Gastroesophageal sphincter (tissue), 4 donors: ENCODE measurements at regions not wholly inside any gene's neighbourhood (a gene's known extent, or its start where the extent isn't known, plus 50 kb on each side); places are given as distances from the start of the nearest gene placed in this dataset.

Source experiments
- ATAC-seq: fragments of 150-250 bp; one replicate; pipeline ENCODE4 v1.9.1; 2016; ENCODE audit warnings: mild to moderate bottlenecking, moderate library complexity
- H3K27ac ChIP-seq, 4 donors: fragments of 200-600 bp; sonication (generic) in 3 of 4; 1 replicate in 3 of 4; 2 replicates in 1 of 4; pipeline ENCODE4 v1.5.1; 2016 to 2019
- H3K27me3 ChIP-seq: fragments of 200-600 bp; sonication (generic); one replicate; pipeline ENCODE4 v1.5.1; 2019
- H3K36me3 ChIP-seq, 2 donors: fragments of 200-600 bp; sonication (generic); one replicate each; pipeline ENCODE4 v1.5.1; 2019; ENCODE audit warnings: control low read depth in 1 of 2
- H3K4me1 ChIP-seq, 3 donors: fragments of 200-600 bp; sonication (generic); 1 replicate in 2 of 3; 2 replicates in 1 of 3; pipeline ENCODE4 v1.5.1; 2016 to 2019; ENCODE audit warnings: control low read depth in 2 of 3
- H3K4me3 ChIP-seq, 2 donors: fragments of 200-600 bp; sonication (generic); one replicate each; pipeline ENCODE4 v1.5.1; 2019; ENCODE audit warnings: mild to moderate bottlenecking in 1 of 2, moderate library complexity in 1 of 2
- H3K9me3 ChIP-seq, 3 donors: fragments of 200-600 bp; sonication (generic); one replicate each; pipeline ENCODE4 v1.5.1; 2017 to 2019; ENCODE audit warnings: control low read depth in 2 of 3
- EP300 ChIP-seq: sonication (generic); formaldehyde crosslinking; IDR thresholded peaks from one replicate; pipeline ENCODE4 v1.6.1; 2017; ENCODE audit warnings: antibody characterized with exemption, mild to moderate bottlenecking
- POLR2A ChIP-seq, 2 donors: fragments of 450-650 bp; IDR thresholded peaks; one replicate each; pipeline ENCODE4 v1.6.1; 2017; ENCODE audit warnings: antibody characterized with exemption in 2 of 2, mild to moderate bottlenecking in 2 of 2, moderate library complexity in 1 of 2
- POLR2AphosphoS5 ChIP-seq: sonication (generic); formaldehyde crosslinking; IDR thresholded peaks from one replicate; pipeline ENCODE4 v1.6.1; 2017; ENCODE audit warnings: antibody characterized with exemption
- WGBS, 2 donors: methylation state at CpG; one replicate each; pipeline ENCODE4 v1.1.5; 2018; ENCODE audit warnings: low coverage in 1 of 2; 5-methylcytosine and 5-hydroxymethylcytosine counted together
- TF ChIP-seq, protein P1 (sequence below), 4 experiments: fragments of 200-600 bp in 2 of 4; fragments of 450-650 bp in 2 of 4; sonication (generic) in 1 of 4; IDR thresholded peaks; one replicate each; pipeline ENCODE4 v1.5.1; 2017 to 2019; ENCODE audit warnings: antibody characterized with exemption in 4 of 4, mild to moderate bottlenecking in 2 of 4, moderate library complexity in 2 of 4

DNA sequence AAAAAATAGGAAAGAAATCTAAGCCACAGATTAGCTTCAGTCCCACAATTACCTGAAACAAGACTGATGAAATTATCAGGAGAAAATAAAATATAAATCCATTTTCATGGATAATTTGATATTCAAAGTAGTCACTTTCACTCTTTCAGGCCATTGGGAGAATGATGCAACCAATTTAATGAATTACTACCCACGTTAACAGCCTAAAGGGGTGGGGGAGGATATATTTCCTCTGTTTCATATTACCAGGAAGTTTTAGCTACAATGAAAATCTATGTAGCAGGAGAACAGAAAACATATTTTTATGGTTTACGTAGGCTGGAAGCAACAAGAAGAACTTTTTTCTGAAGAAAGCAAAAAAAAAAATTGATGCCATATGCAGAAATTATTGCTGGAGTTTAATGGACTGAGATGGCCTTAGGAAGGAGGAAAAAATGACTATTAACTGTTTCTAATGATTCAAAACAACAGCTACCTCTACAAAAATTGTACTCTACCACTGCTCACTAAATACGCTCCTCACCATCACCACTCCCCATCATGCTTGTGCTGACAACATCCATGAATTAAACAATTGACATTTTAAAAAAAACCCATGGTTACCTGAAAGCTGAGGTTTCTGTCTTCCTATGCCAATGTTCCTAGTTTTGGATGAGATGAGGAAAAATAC is 100.9 kb downstream of the CXXC4 start:
- 69 to 70% methylated on average over 2 to 3 of the region's 3 CpGs for WGBS, 2 donors

DNA sequence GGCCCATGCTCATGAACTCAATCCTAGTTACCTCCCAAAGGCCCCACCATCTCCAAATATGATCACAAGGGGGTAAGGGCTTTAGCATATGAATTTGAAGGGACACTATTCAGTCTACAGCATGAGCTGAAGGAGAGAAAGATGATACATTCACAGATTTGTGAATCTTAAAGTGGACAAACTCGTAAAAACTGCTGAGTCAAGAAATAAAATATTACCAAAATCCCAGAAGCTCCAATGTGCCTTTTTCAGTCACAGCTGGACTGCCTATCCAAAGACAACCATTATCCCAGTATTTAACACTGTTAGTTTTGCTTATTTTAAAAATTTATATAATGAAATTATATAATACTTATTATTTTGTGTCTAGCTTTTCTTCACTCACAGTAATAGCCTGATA is 109.0 kb downstream of the CXXC4 start:
- Histone ChIP-seq H3K4me1 (no peaks in the 10 kb centered on the region), H3K27ac (no peak overlapping the region), H3K4me3 (no peak overlapping the region), H3K36me3 (no peaks in the 10 kb centered on the region), H3K9me3 (no peaks in the 10 kb centered on the region), H3K27me3 (no peaks in the 10 kb centered on the region)
- no peak for ATAC-seq
- TF ChIP-seq, protein P1, sequence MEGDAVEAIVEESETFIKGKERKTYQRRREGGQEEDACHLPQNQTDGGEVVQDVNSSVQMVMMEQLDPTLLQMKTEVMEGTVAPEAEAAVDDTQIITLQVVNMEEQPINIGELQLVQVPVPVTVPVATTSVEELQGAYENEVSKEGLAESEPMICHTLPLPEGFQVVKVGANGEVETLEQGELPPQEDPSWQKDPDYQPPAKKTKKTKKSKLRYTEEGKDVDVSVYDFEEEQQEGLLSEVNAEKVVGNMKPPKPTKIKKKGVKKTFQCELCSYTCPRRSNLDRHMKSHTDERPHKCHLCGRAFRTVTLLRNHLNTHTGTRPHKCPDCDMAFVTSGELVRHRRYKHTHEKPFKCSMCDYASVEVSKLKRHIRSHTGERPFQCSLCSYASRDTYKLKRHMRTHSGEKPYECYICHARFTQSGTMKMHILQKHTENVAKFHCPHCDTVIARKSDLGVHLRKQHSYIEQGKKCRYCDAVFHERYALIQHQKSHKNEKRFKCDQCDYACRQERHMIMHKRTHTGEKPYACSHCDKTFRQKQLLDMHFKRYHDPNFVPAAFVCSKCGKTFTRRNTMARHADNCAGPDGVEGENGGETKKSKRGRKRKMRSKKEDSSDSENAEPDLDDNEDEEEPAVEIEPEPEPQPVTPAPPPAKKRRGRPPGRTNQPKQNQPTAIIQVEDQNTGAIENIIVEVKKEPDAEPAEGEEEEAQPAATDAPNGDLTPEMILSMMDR (IDR thresholded peaks at IDR 0.05), result no peak
- WGBS, 2 donors, result 81 to 85% methylated on average over 1 of the region's 1 CpG

More for the DNA sequence above, 100.9 kb downstream of the CXXC4 start:
- Histone ChIP-seq H3K27me3 (no peaks in the 10 kb centered on the region), H3K4me3 (no peak overlapping the region), H3K36me3 (no peaks in the 10 kb centered on the region), H3K27ac (no peak overlapping the region), H3K4me1 (no peaks in the 10 kb centered on the region), H3K9me3 (no peaks in the 10 kb centered on the region)
- ATAC-seq, result no peak
- TF ChIP-seq EP300, result no peak
- TF ChIP-seq, protein P1 (IDR thresholded peaks at IDR 0.05), result no peak
- no peak for TF ChIP-seq POLR2A (IDR thresholded peaks at IDR 0.05)
- no peak for TF ChIP-seq POLR2AphosphoS5

DNA sequence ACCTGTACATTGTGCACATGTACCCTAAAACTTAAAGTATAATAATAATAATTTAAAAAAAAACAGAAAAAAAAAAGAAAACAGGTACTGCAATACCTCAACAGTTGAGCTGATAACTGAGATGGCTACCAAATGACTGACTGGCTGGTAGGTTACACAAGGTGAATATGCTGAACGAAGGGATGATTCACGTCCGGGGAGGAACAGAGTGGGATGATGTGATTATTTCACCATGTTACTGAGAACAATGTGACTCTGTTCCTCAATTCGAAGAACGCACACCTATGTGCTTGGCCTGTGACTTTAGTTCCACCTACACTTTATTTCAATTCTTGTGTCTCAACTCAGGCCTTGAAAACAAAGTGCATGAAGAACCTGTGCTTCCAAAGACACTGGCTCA is 111.7 kb downstream of the CXXC4 start:
- Histone ChIP-seq H3K27ac (no peak overlapping the region), H3K27me3 (no peaks in the 10 kb centered on the region), H3K4me3 (no peak overlapping the region), H3K36me3 (no peaks in the 10 kb centered on the region), H3K4me1 (no peaks in the 10 kb centered on the region), H3K9me3 (no peaks in the 10 kb centered on the region)
- WGBS, 2 donors, result 90% methylated on average over 5 of the region's 5 CpGs
- ATAC-seq, result no peak
- TF ChIP-seq EP300, result no peak
- TF ChIP-seq POLR2A (IDR thresholded peaks at IDR 0.05), result no peak
- TF ChIP-seq, protein P1 (IDR thresholded peaks at IDR 0.05), result no peak
- no peak for TF ChIP-seq POLR2AphosphoS5

DNA sequence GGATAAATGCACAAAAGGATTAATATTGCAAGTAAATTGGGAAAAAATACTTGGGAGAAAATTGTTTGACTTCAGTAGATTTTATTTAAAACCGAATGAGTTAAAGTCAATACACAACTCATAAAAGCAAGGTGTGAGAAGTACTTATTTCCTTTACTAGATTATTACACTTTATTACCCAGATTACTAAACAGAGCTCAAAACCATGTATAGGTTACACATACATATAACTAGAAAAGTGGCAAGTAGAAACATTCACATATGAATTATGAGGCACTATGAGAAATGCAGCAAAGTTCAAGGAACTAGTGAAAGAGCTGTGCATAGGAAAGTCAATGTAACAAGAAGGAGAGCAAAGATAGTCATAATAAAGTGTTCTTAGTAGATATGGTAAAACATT is 113.0 kb downstream of the CXXC4 start:
- Histone ChIP-seq H3K27ac (no peak overlapping the region), H3K9me3 (no peaks in the 10 kb centered on the region), H3K4me3 (no peak overlapping the region), H3K4me1 (no peaks in the 10 kb centered on the region), H3K27me3 (no peaks in the 10 kb centered on the region), H3K36me3 (no peaks in the 10 kb centered on the region)
- no peak for ATAC-seq
- 63 to 93% methylated on average over 1 of the region's 1 CpG for WGBS, 2 donors
- TF ChIP-seq POLR2A (IDR thresholded peaks at IDR 0.05) (no peak), POLR2AphosphoS5 (no peak), EP300 (no peak)
- TF ChIP-seq, protein P1 (IDR thresholded peaks at IDR 0.05), result no peak

DNA sequence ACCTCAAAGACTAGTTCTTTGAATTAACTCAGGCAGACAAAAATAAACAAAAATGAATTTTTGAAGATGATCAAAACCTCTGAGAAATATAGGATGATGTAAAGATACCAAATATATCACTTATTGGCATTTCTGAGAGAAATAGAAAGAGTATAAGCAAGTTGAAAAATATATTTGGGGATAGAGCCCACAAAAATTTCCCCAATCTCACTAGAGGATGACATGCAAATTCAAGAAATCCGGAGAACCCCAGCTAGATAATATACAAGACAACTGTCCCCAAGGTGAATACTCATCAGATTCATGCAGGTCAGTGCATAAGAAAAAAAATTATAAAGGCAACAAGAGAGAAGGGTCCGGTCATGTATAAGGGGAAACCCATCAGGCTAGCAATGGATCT is 129.1 kb downstream of the CXXC4 start:
- H3K9me3 ChIP-seq, result no peaks in the 10 kb centered on the region
- H3K27ac ChIP-seq, result no peak overlapping the region
- H3K4me1 ChIP-seq, result no peaks in the 10 kb centered on the region
- no peaks in the 10 kb centered on the region for H3K36me3 ChIP-seq
- 67 to 89% methylated on average over 1 to 2 of the region's 2 CpGs for WGBS, 2 donors
- no peak overlapping the region for H3K4me3 ChIP-seq
- ATAC-seq, result no peak
- TF ChIP-seq, protein P1 (IDR thresholded peaks at IDR 0.05), result no peak
- no peak for TF ChIP-seq POLR2AphosphoS5
- no peak for TF ChIP-seq POLR2A (IDR thresholded peaks at IDR 0.05)
- no peak for TF ChIP-seq EP300
- no peaks in the 10 kb centered on the region for H3K27me3 ChIP-seq
